ENCODE measurements at regions not wholly inside any gene's neighbourhood (a gene's known extent, or its start where the extent isn't known, plus 50 kb on each side); places are given as distances from the start of the nearest gene placed in this dataset.

DNA sequence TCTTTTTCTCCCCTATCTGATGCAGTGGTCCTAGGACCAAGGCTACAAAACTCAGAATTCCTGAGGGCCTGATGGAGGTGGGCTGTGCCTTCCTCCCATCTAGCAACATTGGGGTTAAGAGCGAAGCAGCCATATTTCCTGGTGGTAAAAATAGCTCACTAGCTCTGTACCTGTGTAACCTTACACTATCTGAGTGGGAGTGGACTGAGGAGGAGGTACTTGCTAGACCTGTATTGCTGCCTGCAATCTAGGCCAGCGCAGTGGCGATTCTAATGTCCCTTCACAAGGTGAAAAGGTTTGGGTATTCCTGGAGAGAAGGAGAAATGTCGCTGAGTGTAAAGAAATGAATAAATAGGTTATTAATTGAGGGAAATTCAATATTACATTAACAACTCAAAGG is 80.2 kb upstream of the LIFR start:
- TF ChIP-seq, protein P1, sequence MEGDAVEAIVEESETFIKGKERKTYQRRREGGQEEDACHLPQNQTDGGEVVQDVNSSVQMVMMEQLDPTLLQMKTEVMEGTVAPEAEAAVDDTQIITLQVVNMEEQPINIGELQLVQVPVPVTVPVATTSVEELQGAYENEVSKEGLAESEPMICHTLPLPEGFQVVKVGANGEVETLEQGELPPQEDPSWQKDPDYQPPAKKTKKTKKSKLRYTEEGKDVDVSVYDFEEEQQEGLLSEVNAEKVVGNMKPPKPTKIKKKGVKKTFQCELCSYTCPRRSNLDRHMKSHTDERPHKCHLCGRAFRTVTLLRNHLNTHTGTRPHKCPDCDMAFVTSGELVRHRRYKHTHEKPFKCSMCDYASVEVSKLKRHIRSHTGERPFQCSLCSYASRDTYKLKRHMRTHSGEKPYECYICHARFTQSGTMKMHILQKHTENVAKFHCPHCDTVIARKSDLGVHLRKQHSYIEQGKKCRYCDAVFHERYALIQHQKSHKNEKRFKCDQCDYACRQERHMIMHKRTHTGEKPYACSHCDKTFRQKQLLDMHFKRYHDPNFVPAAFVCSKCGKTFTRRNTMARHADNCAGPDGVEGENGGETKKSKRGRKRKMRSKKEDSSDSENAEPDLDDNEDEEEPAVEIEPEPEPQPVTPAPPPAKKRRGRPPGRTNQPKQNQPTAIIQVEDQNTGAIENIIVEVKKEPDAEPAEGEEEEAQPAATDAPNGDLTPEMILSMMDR (IDR thresholded peaks at IDR 0.05), result no peak
- no peak for TF ChIP-seq POLR2A (IDR thresholded peaks at IDR 0.05)

Measured in lower leg skin (tissue), 3 donors.